ENCODE measurements at regions not wholly inside any gene's neighbourhood (a gene's known extent, or its start where the extent isn't known, plus 50 kb on each side); places are given as distances from the start of the nearest gene placed in this dataset.

- no peak overlapping the region for H2AFZ ChIP-seq (ENCODE audit: low read length)
- no peaks in the 10 kb centered on the region for H4K20me1 ChIP-seq (ENCODE audit: insufficient read depth, low read length)
- no peaks in the 10 kb centered on the region for H3K9me2 ChIP-seq (replicated peaks; ENCODE audit: insufficient read depth, low read length)
- no peaks in the 10 kb centered on the region for H3K36me3 ChIP-seq (replicated peaks; ENCODE audit: insufficient read depth, low read length)
- TF ChIP-seq EZH2 (optimal IDR thresholded peaks at IDR 0.05; ENCODE audit: low read depth, low read length) = no peak
- TF ChIP-seq EZH2phosphoT487 (IDR thresholded peaks at IDR 0.05; ENCODE audit: low read length) = no peak
- TF ChIP-seq CTCF (IDR thresholded peaks at IDR 0.05; ENCODE audit: low read length) = no peak
- no peaks in the 10 kb centered on the region for H3K79me2 ChIP-seq (ENCODE audit: low read length)
- no peaks in the 10 kb centered on the region for H3K4me1 ChIP-seq (ENCODE audit: low read length)
- no peak overlapping the region for H3K9ac ChIP-seq (ENCODE audit: low read length)
- no peak overlapping the region for H3K27ac ChIP-seq (ENCODE audit: low read length)
- no peak overlapping the region for H3K4me3 ChIP-seq (ENCODE audit: low read length)
- DNase-seq = peak; percentile 57
- H3K9me3 ChIP-seq (replicated peaks; ENCODE audit: insufficient read depth, low read length) = no peaks in the 10 kb centered on the region
- no peaks in the 10 kb centered on the region for H3F3A ChIP-seq (ENCODE audit: insufficient read depth, low read length)
- no peak overlapping the region for H3K4me2 ChIP-seq (ENCODE audit: low read depth, low read length)
- no peaks in the 10 kb centered on the region for H3K27me3 ChIP-seq (replicated peaks; ENCODE audit: insufficient read depth, low read length)
Observed at GRCh38 chr21:34192646-34193285, 119.4 kb downstream of the MRPS6 start.

- H3K79me2 ChIP-seq (ENCODE audit: low read length) = no peaks in the 10 kb centered on the region
- H3K27ac ChIP-seq (ENCODE audit: low read length) = no peak overlapping the region
- no peak overlapping the region for H3K4me3 ChIP-seq (ENCODE audit: low read length)
- no peaks in the 10 kb centered on the region for H3F3A ChIP-seq (ENCODE audit: insufficient read depth, low read length)
- TF ChIP-seq CTCF (IDR thresholded peaks at IDR 0.05; ENCODE audit: low read length) = no peak
- TF ChIP-seq EZH2phosphoT487 (IDR thresholded peaks at IDR 0.05; ENCODE audit: low read length) = no peak
- no peak for TF ChIP-seq EZH2 (optimal IDR thresholded peaks at IDR 0.05; ENCODE audit: low read depth, low read length)
- H4K20me1 ChIP-seq (ENCODE audit: insufficient read depth, low read length) = no peaks in the 10 kb centered on the region
- no peaks in the 10 kb centered on the region for H3K27me3 ChIP-seq (replicated peaks; ENCODE audit: insufficient read depth, low read length)
- no peaks in the 10 kb centered on the region for H3K4me1 ChIP-seq (ENCODE audit: low read length)
- no peaks in the 10 kb centered on the region for H3K36me3 ChIP-seq (replicated peaks; ENCODE audit: insufficient read depth, low read length)
- H3K9ac ChIP-seq (ENCODE audit: low read length) = no peak overlapping the region
- no peak overlapping the region for H3K4me2 ChIP-seq (ENCODE audit: low read depth, low read length)
- H3K9me3 ChIP-seq (replicated peaks; ENCODE audit: insufficient read depth, low read length) = no peaks in the 10 kb centered on the region
- H2AFZ ChIP-seq (ENCODE audit: low read length) = no peak overlapping the region
- no peak for DNase-seq
- no peaks in the 10 kb centered on the region for H3K9me2 ChIP-seq (replicated peaks; ENCODE audit: insufficient read depth, low read length)
Observed at GRCh38 chr21:34195335-34195734, 122.0 kb downstream of the MRPS6 start.

- no peaks in the 10 kb centered on the region for H3F3A ChIP-seq (ENCODE audit: insufficient read depth, low read length)
- TF ChIP-seq EZH2 (optimal IDR thresholded peaks at IDR 0.05; ENCODE audit: low read depth, low read length) = no peak
- no peak for TF ChIP-seq CTCF (IDR thresholded peaks at IDR 0.05; ENCODE audit: low read length)
- TF ChIP-seq EZH2phosphoT487 (IDR thresholded peaks at IDR 0.05; ENCODE audit: low read length) = no peak
- H4K20me1 ChIP-seq (ENCODE audit: insufficient read depth, low read length) = no peaks in the 10 kb centered on the region
- no peak for DNase-seq
- H3K9ac ChIP-seq (ENCODE audit: low read length) = no peak overlapping the region
- no peak overlapping the region for H2AFZ ChIP-seq (ENCODE audit: low read length)
- no peaks in the 10 kb centered on the region for H3K4me1 ChIP-seq (ENCODE audit: low read length)
- no peaks in the 10 kb centered on the region for H3K36me3 ChIP-seq (replicated peaks; ENCODE audit: insufficient read depth, low read length)
- no peak overlapping the region for H3K4me3 ChIP-seq (ENCODE audit: low read length)
- H3K9me3 ChIP-seq (replicated peaks; ENCODE audit: insufficient read depth, low read length) = no peaks in the 10 kb centered on the region
- no peak overlapping the region for H3K4me2 ChIP-seq (ENCODE audit: low read depth, low read length)
- no peaks in the 10 kb centered on the region for H3K9me2 ChIP-seq (replicated peaks; ENCODE audit: insufficient read depth, low read length)
- H3K79me2 ChIP-seq (ENCODE audit: low read length) = no peaks in the 10 kb centered on the region
- H3K27me3 ChIP-seq (replicated peaks; ENCODE audit: insufficient read depth, low read length) = no peaks in the 10 kb centered on the region
- H3K27ac ChIP-seq (ENCODE audit: low read length) = no peak overlapping the region
Observed at GRCh38 chr21:34196996-34197395, 123.6 kb downstream of the MRPS6 start.
